Panc1 (cell line): ENCODE measurements at regions not wholly inside any gene's neighbourhood (a gene's known extent, or its start where the extent isn't known, plus 50 kb on each side); places are given as distances from the start of the nearest gene placed in this dataset.

Experiments
- ATAC-seq: fragments of 200-7000 bp; cut with Tn5 transposase; 2 replicates; pipeline ENCODE4 v1.9.1; 2020; ENCODE audit warnings: mild to moderate bottlenecking, moderate library complexity
- BruUV-seq: library from RNA; stranded (reverse); fragments of 400-500 nt; replicated peaks from 2 replicates; lab custom pipeline; 2021; lab: Mats Ljungman, UMichigan
- CTCF ChIA-PET: fragments of 300-600 bp; sonication (Branson Sonifier 250); formaldehyde crosslinking; loops from one replicate; lab custom pipeline; 2022; ENCODE audit warnings: antibody characterized with exemption; lab: Charles Lee
- POLR2A ChIA-PET: fragments of 300-600 bp; sonication (Branson Sonifier 250); formaldehyde crosslinking; loops from one replicate; lab custom pipeline; 2022; ENCODE audit warnings: antibody characterized with exemption; lab: Charles Lee
- DNase-seq: peaks from one replicate; pipeline ENCODE4 v3.0.0-alpha.2; 2010; ENCODE audit warnings: low read depth, low spot score
- H3K27ac ChIP-seq: 2 replicates; pipeline ENCODE4 v1.5.1; 2011; ENCODE audit warnings: mild to moderate bottlenecking, low read length, inconsistent platforms
- H3K27me3 ChIP-seq: fragments of 200-500 bp; sonication (Bioruptor generic); 2 replicates; pipeline ENCODE4 v1.6.0; 2014; ENCODE audit warnings: low read length, inconsistent platforms; ENCODE audit not compliant: control insufficient read depth, insufficient read depth
- H3K36me3 ChIP-seq: fragments of 200-500 bp; sonication (Bioruptor generic); 2 replicates; pipeline ENCODE4 v1.5.1; 2014; ENCODE audit warnings: inconsistent platforms, mild to moderate bottlenecking, low read length, moderate library complexity; ENCODE audit not compliant: control insufficient read depth, insufficient read depth
- H3K4me1 ChIP-seq: 2 replicates; pipeline ENCODE4 v1.5.1; 2011; ENCODE audit warnings: inconsistent platforms, mild to moderate bottlenecking, low read length, moderate library complexity; ENCODE audit not compliant: control insufficient read depth, insufficient read depth
- H3K4me3 ChIP-seq, 2 experiments: 2 replicates each; pipeline ENCODE4 v1.5.1; 2011 to 2012; ENCODE audit warnings: low read depth in 2 of 2, low read length in 2 of 2, mild to moderate bottlenecking in 2 of 2, inconsistent platforms in 1 of 2, moderate library complexity in 1 of 2
- H3K9me3 ChIP-seq: fragments of 200-500 bp; sonication (Bioruptor generic); 2 replicates; pipeline ENCODE4 v1.5.1; 2014; ENCODE audit warnings: low read depth, mild to moderate bottlenecking, inconsistent platforms, low read length, moderate library complexity; ENCODE audit not compliant: control insufficient read depth, insufficient read depth
- CTCF ChIP-seq: fragments of 450-650 bp; IDR thresholded peaks from 2 replicates; pipeline ENCODE4 v1.5.1; 2017; ENCODE audit warnings: mild to moderate bottlenecking
- POLR2AphosphoS5 ChIP-seq: IDR thresholded peaks from 2 replicates; pipeline ENCODE4 v1.6.1; 2012; ENCODE audit warnings: mild to moderate bottlenecking, low read depth, low read length, moderate library complexity
- REST ChIP-seq, 2 experiments: IDR thresholded peaks; 2 replicates each; pipeline ENCODE4 v1.6.1; 2011 to 2012; ENCODE audit warnings: low read depth in 2 of 2, control low read depth in 1 of 2, low read length in 1 of 2, mild to moderate bottlenecking in 1 of 2, moderate library complexity in 1 of 2; ENCODE audit not compliant: insufficient read depth in 1 of 2
- SIN3A ChIP-seq: IDR thresholded peaks from 2 replicates; pipeline ENCODE4 v1.6.1; 2012; ENCODE audit warnings: low read depth, mild to moderate bottlenecking, low read length, moderate library complexity, borderline replicate concordance; ENCODE audit not compliant: insufficient read depth
- TCF7L2 ChIP-seq: IDR thresholded peaks from 2 replicates; pipeline ENCODE4 v1.6.1; 2011; ENCODE audit warnings: mild to moderate bottlenecking, low read depth, low read length, inconsistent platforms
- in situ Hi-C: cut with HindIII; loops from 2 replicates; pipeline ENCODE4 v1.10.0; 2016; ENCODE audit warnings: low sequenced_read_pairs, low pct_unique_long_range_greater_than_20kb
- intact Hi-C: fragments of 100-400 bp; cut with micrococcal nuclease; formaldehyde crosslinking; loops from one replicate; pipeline ENCODE4 v1.10.0; 2022; ENCODE audit not compliant: unreplicated experiment

GRCh38 chr12:28610401-28611114 is 420.3 kb downstream of the CCDC91 start:
- TF ChIP-seq CTCF (no peak), SIN3A (no peak), TCF7L2 (no peak), REST (IDR thresholded peaks at IDR 0.05; ENCODE audit: insufficient read depth in 1 of 2, low read depth in 2 of 2, low read length in 1 of 2) (no peak), POLR2AphosphoS5 (no peak)
- no peak for DNase-seq
- H3K4me1 ChIP-seq = no peaks in the 10 kb centered on the region
- no TSS peak for BruUV-seq
- intact Hi-C loops (no loop called here), in situ Hi-C loops (no loop called here)
- no peaks in the 10 kb centered on the region for H3K36me3 ChIP-seq
- ChIA-PET CTCF (no interaction called here), POLR2A (no interaction called here)
- no peak for ATAC-seq
- no peaks in the 10 kb centered on the region for H3K9me3 ChIP-seq
- no peak overlapping the region for H3K27ac ChIP-seq
- no peak overlapping the region for H3K4me3 ChIP-seq
- no peaks in the 10 kb centered on the region for H3K27me3 ChIP-seq

- CTCF ChIA-PET = no interaction called here
- no peak overlapping the region for H3K27ac ChIP-seq
- H3K4me1 ChIP-seq = no peaks in the 10 kb centered on the region
Observed at GRCh38 chr12:28611115-28611435, 420.8 kb downstream of the CCDC91 start.

More at GRCh38 chr12:28611115-28611435, 420.8 kb downstream of the CCDC91 start:
- no peak overlapping the region for H3K4me3 ChIP-seq
- no peaks in the 10 kb centered on the region for H3K36me3 ChIP-seq
- H3K27me3 ChIP-seq = no peaks in the 10 kb centered on the region
- POLR2A ChIA-PET = no interaction called here
- DNase-seq (no peak), ATAC-seq (no peak)
- H3K9me3 ChIP-seq = no peaks in the 10 kb centered on the region
- no TSS peak for BruUV-seq
- in situ Hi-C loops (no loop called here), intact Hi-C loops (no loop called here)
- TF ChIP-seq SIN3A = no peak
- TF ChIP-seq POLR2AphosphoS5 = no peak
- no peak for TF ChIP-seq REST (IDR thresholded peaks at IDR 0.05; ENCODE audit: insufficient read depth in 1 of 2, low read depth in 2 of 2, low read length in 1 of 2)
- no peak for TF ChIP-seq CTCF
- TF ChIP-seq TCF7L2 = no peak
